A549 (cell line): ENCODE measurements at regions not wholly inside any gene's neighbourhood (a gene's known extent, or its start where the extent isn't known, plus 50 kb on each side); places are given as distances from the start of the nearest gene placed in this dataset.
A peak's percentile ranks its signal among the peaks of the same experiment; 100 is the strongest.

Source experiments
- CBX2 ChIP-seq: fragments of 200-600 bp; sonication (generic); IDR thresholded peaks from 2 replicates; pipeline ENCODE4 v1.6.1; 2016; ENCODE audit warnings: low read depth, mild to moderate bottlenecking, borderline replicate concordance
- CBX8 ChIP-seq: fragments of 200-600 bp; sonication (generic); IDR thresholded peaks from 2 replicates; pipeline ENCODE4 v1.6.1; 2016
- CEBPB ChIP-seq, 2 experiments: fragments of >200 bp in 1 of 2; sonication (Bioruptor Twin) in 1 of 2; formaldehyde crosslinking in 1 of 2; IDR thresholded peaks; 2 replicates each; pipeline ENCODE4 v1.6.1; 2012 to 2016
- CHD4 ChIP-seq: fragments of 200-600 bp; sonication (generic); IDR thresholded peaks from 2 replicates; pipeline ENCODE4 v1.6.1; 2016; ENCODE audit warnings: antibody characterized with exemption, mild to moderate bottlenecking, borderline replicate concordance
- CTCF ChIP-seq: fragments of >200 bp; sonication (Bioruptor Twin); formaldehyde crosslinking; IDR thresholded peaks from 3 replicates; pipeline ENCODE4 v1.5.1; 2016
- E2F6 ChIP-seq: IDR thresholded peaks from 2 replicates; pipeline ENCODE4 v1.6.1; 2012; ENCODE audit warnings: low read depth, borderline replicate concordance
- EHF ChIP-seq: fragments of 250-450 bp; sonication (Bioruptor Pico); IDR thresholded peaks from 2 replicates; pipeline ENCODE4 v1.5.0; 2020; ENCODE audit warnings: mild to moderate bottlenecking
- EHMT2 ChIP-seq: fragments of 200-600 bp; sonication (generic); IDR thresholded peaks from 2 replicates; pipeline ENCODE4 v1.6.1; 2016; ENCODE audit warnings: antibody characterized with exemption, low read depth, mild to moderate bottlenecking, moderate library complexity
- FOSB ChIP-seq: fragments of 250-450 bp; sonication (Bioruptor Pico); IDR thresholded peaks from 2 replicates; pipeline ENCODE4 v1.5.0; 2020; ENCODE audit warnings: mild to moderate bottlenecking, moderate library complexity
- FOSL2 ChIP-seq, 2 experiments: fragments of 450-650 bp in 1 of 2; fragments of >200 bp in 1 of 2; sonication (Bioruptor Twin) in 1 of 2; formaldehyde crosslinking; IDR thresholded peaks; 2 replicates each; pipeline versions ENCODE4 v1.5.0 to v1.6.1; 2016 to 2020; ENCODE audit warnings: mild to moderate bottlenecking in 1 of 2, moderate library complexity in 1 of 2
- FOXS1 ChIP-seq: fragments of 250-450 bp; sonication (Bioruptor Pico); IDR thresholded peaks from 2 replicates; pipeline ENCODE4 v1.5.0; 2020; ENCODE audit warnings: mild to moderate bottlenecking, moderate library complexity
- GATA3 ChIP-seq: IDR thresholded peaks from 2 replicates; pipeline ENCODE4 v1.6.1; 2012; ENCODE audit warnings: borderline replicate concordance
- HDAC2 ChIP-seq: fragments of 200-600 bp; sonication (generic); IDR thresholded peaks from 2 replicates; pipeline ENCODE4 v1.6.1; 2016
- HES2 ChIP-seq: fragments of >200 bp; sonication (Bioruptor Twin); formaldehyde crosslinking; IDR thresholded peaks from 2 replicates; pipeline ENCODE4 v1.6.1; 2016
- HMGXB4 ChIP-seq: fragments of 250-450 bp; sonication (Bioruptor Pico); IDR thresholded peaks from 2 replicates; pipeline ENCODE4 v1.5.0; 2021; ENCODE audit warnings: mild to moderate bottlenecking, moderate library complexity, borderline replicate concordance
- HOXA7 ChIP-seq: fragments of 250-450 bp; sonication (Bioruptor Pico); IDR thresholded peaks from 2 replicates; pipeline ENCODE4 v1.5.0; 2020; ENCODE audit warnings: mild to moderate bottlenecking, moderate library complexity
- HOXB13 ChIP-seq: fragments of 250-450 bp; sonication (Bioruptor Pico); IDR thresholded peaks from 2 replicates; pipeline ENCODE4 v1.5.0; 2020; ENCODE audit warnings: low read depth, mild to moderate bottlenecking, moderate library complexity
- JUN ChIP-seq, 2 experiments: fragments of >200 bp; sonication (Bioruptor Twin); formaldehyde crosslinking; IDR thresholded peaks; 2 replicates in 1 of 2; 3 replicates in 1 of 2; pipeline ENCODE4 v1.6.1; 2016 to 2017
- KDM5A ChIP-seq: fragments of 200-600 bp; sonication (generic); IDR thresholded peaks from 2 replicates; pipeline ENCODE4 v1.6.1; 2016; ENCODE audit warnings: antibody characterized with exemption, mild to moderate bottlenecking
- MAFK ChIP-seq: fragments of 450-650 bp; IDR thresholded peaks from 2 replicates; pipeline ENCODE4 v1.6.1; 2014; ENCODE audit not compliant: partially characterized antibody
- MAX ChIP-seq: IDR thresholded peaks from 2 replicates; pipeline ENCODE4 v1.6.1; 2012
- MAZ ChIP-seq: fragments of 150-350 bp; IDR thresholded peaks from 2 replicates; pipeline ENCODE4 v1.6.1; 2014; ENCODE audit warnings: antibody characterized with exemption, low read depth, low read length, borderline replicate concordance
- MYC ChIP-seq: IDR thresholded peaks from 2 replicates; pipeline ENCODE4 v1.6.1; 2012; ENCODE audit warnings: mild to moderate bottlenecking, inconsistent platforms, low read length, improper control_type of control experiment, borderline replicate concordance
- NFE2L2 ChIP-seq: fragments of 150-350 bp; conservative IDR thresholded peaks from 2 replicates; pipeline ENCODE4 v1.6.1; 2014; ENCODE audit warnings: low read length
- NPAS2 ChIP-seq: fragments of 250-450 bp; sonication (Bioruptor Pico); IDR thresholded peaks from 2 replicates; pipeline ENCODE4 v1.8.0; 2022; ENCODE audit warnings: mild to moderate bottlenecking, moderate library complexity, borderline replicate concordance
- POLR2AphosphoS2 ChIP-seq: conservative IDR thresholded peaks from 2 replicates; pipeline ENCODE4 v1.6.1; 2012; ENCODE audit warnings: low read length, improper control_type of control experiment, inconsistent platforms
- RAD21 ChIP-seq, 2 experiments: fragments of >200 bp in 1 of 2; sonication (Bioruptor Twin) in 1 of 2; formaldehyde crosslinking in 1 of 2; IDR thresholded peaks in 1 of 2; conservative IDR thresholded peaks in 1 of 2; 2 replicates in 1 of 2; 3 replicates in 1 of 2; pipeline ENCODE4 v1.6.1; 2012 to 2018; ENCODE audit warnings: inconsistent platforms in 1 of 2
- REST ChIP-seq: fragments of 200-600 bp; sonication (generic); IDR thresholded peaks from 2 replicates; pipeline ENCODE4 v1.6.1; 2016; ENCODE audit warnings: antibody characterized with exemption, mild to moderate bottlenecking, moderate library complexity
- RNF2 ChIP-seq: fragments of 200-600 bp; sonication (generic); IDR thresholded peaks from 2 replicates; pipeline ENCODE4 v1.6.1; 2016; ENCODE audit warnings: low read depth, mild to moderate bottlenecking, antibody characterized with exemption, moderate library complexity, borderline replicate concordance
- TFCP2L1 ChIP-seq: fragments of 250-450 bp; sonication (Bioruptor Pico); IDR thresholded peaks from 2 replicates; pipeline ENCODE4 v1.5.0; 2021; ENCODE audit warnings: mild to moderate bottlenecking
- USF2 ChIP-seq: fragments of 450-650 bp; IDR thresholded peaks from 2 replicates; pipeline ENCODE4 v1.6.1; 2014; ENCODE audit warnings: antibody characterized with exemption
- ZC3H11A ChIP-seq: fragments of 450-650 bp; IDR thresholded peaks from 2 replicates; pipeline ENCODE4 v1.6.1; 2014; ENCODE audit warnings: antibody characterized with exemption, mild to moderate bottlenecking
- ZFP36 ChIP-seq: fragments of 450-650 bp; IDR thresholded peaks from 2 replicates; pipeline ENCODE4 v1.6.1; 2014; ENCODE audit warnings: borderline replicate concordance; ENCODE audit not compliant: partially characterized antibody
- ZNF302 ChIP-seq: fragments of 250-450 bp; sonication (Bioruptor Pico); IDR thresholded peaks from 2 replicates; pipeline ENCODE4 v1.9.0; 2021; ENCODE audit warnings: inconsistent platforms, mild to moderate bottlenecking, moderate library complexity

- TF ChIP-seq RNF2 (no peak), GATA3 (peak; percentile 65; the same call in 1 of the 2 replicates), HMGXB4 (no peak), EHF (CRISPR knock-in tag) (no peak), CEBPB (IDR thresholded peaks at IDR 0.05) (peak in 1 of 2 experiments; percentile 34; a peak in 1 of 4 replicates), CBX2 (no peak), USF2 (no peak), POLR2AphosphoS2 (no peak), TFCP2L1 (CRISPR knock-in tag) (no peak), MAFK (no peak), HOXA7 (no peak), RAD21 (conservative IDR thresholded peaks at IDR 0.05 in 1 of 2, IDR thresholded peaks at IDR 0.05 in 1 of 2) (peak; percentile 33 to 34; a peak in 3 of 5 replicates), CBX8 (no peak), HDAC2 (no peak), HES2 (no peak), ZFP36 (no peak), E2F6 (no peak), MAX (peak; percentile 41; the same call in 1 of the 2 replicates), NFE2L2 (no peak), HOXB13 (CRISPR knock-in tag) (no peak), NPAS2 (no peak), REST (no peak), JUN (IDR thresholded peaks at IDR 0.05) (no peak), MAZ (no peak), CTCF (no peak), ZNF302 (no peak), MYC (no peak), FOSL2 (IDR thresholded peaks at IDR 0.05) (peak; percentile 15; the same call in 1 of the 2 replicates), FOSL2 (CRISPR knock-in tag; IDR thresholded peaks at IDR 0.05) (peak; percentile 72), EHMT2 (no peak), FOSB (CRISPR knock-in tag) (no peak), FOXS1 (CRISPR knock-in tag) (no peak), CHD4 (no peak), ZC3H11A (no peak), KDM5A (no peak)
Observed at GRCh38 chr9:105132606-105133005, 111.8 kb upstream of the SLC44A1 start (continued).
